Peyer's patch (tissue), 4 donors: ENCODE measurements at regions not wholly inside any gene's neighbourhood (a gene's known extent, or its start where the extent isn't known, plus 50 kb on each side); places are given as distances from the start of the nearest gene placed in this dataset.

Source experiments
- CTCF ChIP-seq, 6 experiments: fragments of 450-650 bp in 4 of 6; fragments of 200-600 bp in 2 of 6; sonication (generic) in 1 of 6; IDR thresholded peaks; one replicate each; pipeline ENCODE4 v1.5.1; 2017 to 2019; ENCODE audit warnings: antibody characterized with exemption in 6 of 6, mild to moderate bottlenecking in 3 of 6, moderate library complexity in 1 of 6
- POLR2A ChIP-seq, 2 donors: fragments of 450-650 bp; IDR thresholded peaks; one replicate each; pipeline ENCODE4 v1.5.1; 2017; ENCODE audit warnings: antibody characterized with exemption in 2 of 2, mild to moderate bottlenecking in 2 of 2, moderate library complexity in 2 of 2

GRCh38 chr6:168863467-168863866 lies 390.2 kb downstream of the THBS2 start:
- no peak for TF ChIP-seq CTCF (IDR thresholded peaks at IDR 0.05)
- no peak for TF ChIP-seq POLR2A (IDR thresholded peaks at IDR 0.05)
